Keratinocyte (primary cell): ENCODE measurements at regions not wholly inside any gene's neighbourhood (a gene's known extent, or its start where the extent isn't known, plus 50 kb on each side); places are given as distances from the start of the nearest gene placed in this dataset.

Source experiments
- DNase-seq: peaks from one replicate; pipeline ENCODE4 v3.0.0-alpha.2; 2011; ENCODE audit warnings: low read depth, missing footprints, low spot score
- FAIRE-seq: peaks from 2 replicates; lab custom pipeline; 2011; peaks lifted over from hg19 to GRCh38; lab: Jason Lieb, UNC
- H2AFZ ChIP-seq: 2 replicates; pipeline ENCODE4 v1.6.0; 2012; ENCODE audit warnings: low read length, control low read depth, inconsistent platforms; ENCODE audit not compliant: control insufficient read depth
- H3K27ac ChIP-seq: 2 replicates; pipeline ENCODE4 v1.5.1; 2011; ENCODE audit warnings: low read length; ENCODE audit not compliant: control insufficient read depth, insufficient read depth
- H3K27me3 ChIP-seq: 3 replicates; pipeline ENCODE4 v1.6.0; 2011; ENCODE audit warnings: low read length; ENCODE audit not compliant: control insufficient read depth, insufficient read depth; ENCODE audit errors: extremely low read depth
- H3K36me3 ChIP-seq, 2 experiments: 2 replicates in 1 of 2; 3 replicates in 1 of 2; pipeline ENCODE4 v1.5.1; 2011; ENCODE audit warnings: low read length in 2 of 2, mild to moderate bottlenecking in 1 of 2; ENCODE audit not compliant: control insufficient read depth in 2 of 2, insufficient read depth in 2 of 2; ENCODE audit errors: extremely low read depth in 1 of 2
- H3K4me1 ChIP-seq: 3 replicates; pipeline ENCODE4 v1.5.1; 2011; ENCODE audit warnings: low read length; ENCODE audit not compliant: control insufficient read depth, insufficient read depth; ENCODE audit errors: extremely low read depth
- H3K4me2 ChIP-seq: 3 replicates; pipeline ENCODE4 v1.6.0; 2011; ENCODE audit warnings: low read depth, low read length; ENCODE audit not compliant: control insufficient read depth, insufficient read depth; ENCODE audit errors: extremely low read depth
- H3K4me3 ChIP-seq, 3 experiments: fragments of 200-600 bp in 1 of 3; sonication (generic) in 1 of 3; 2 replicates in 2 of 3; 3 replicates in 1 of 3; pipeline ENCODE4 v1.5.1; 2011 to 2016; ENCODE audit warnings: low read length in 3 of 3, mild to moderate bottlenecking in 3 of 3, control low read depth in 2 of 3, inconsistent platforms in 1 of 3, low read depth in 1 of 3, mixed read lengths in 1 of 3, mixed run types in 1 of 3, moderate library complexity in 1 of 3; ENCODE audit not compliant: control insufficient read depth in 2 of 3, insufficient read depth in 2 of 3; ENCODE audit errors: extremely low read depth in 1 of 3
- H3K79me2 ChIP-seq: 2 replicates; pipeline ENCODE4 v1.6.0; 2012; ENCODE audit warnings: low read length; ENCODE audit not compliant: control insufficient read depth, insufficient read depth
- H3K9ac ChIP-seq: 3 replicates; pipeline ENCODE4 v1.6.0; 2011; ENCODE audit warnings: low read length; ENCODE audit not compliant: control insufficient read depth, insufficient read depth; ENCODE audit errors: extremely low read depth
- H3K9me1 ChIP-seq: 3 replicates; pipeline ENCODE4 v1.6.0; 2011; ENCODE audit warnings: low read length; ENCODE audit not compliant: control insufficient read depth, insufficient read depth; ENCODE audit errors: extremely low read depth
- H3K9me3 ChIP-seq: 2 replicates; pipeline ENCODE4 v1.5.1; 2012; ENCODE audit warnings: low read depth, low read length; ENCODE audit not compliant: control insufficient read depth
- H4K20me1 ChIP-seq: 3 replicates; pipeline ENCODE4 v1.6.0; 2011; ENCODE audit warnings: low read length; ENCODE audit not compliant: control insufficient read depth, insufficient read depth; ENCODE audit errors: extremely low read depth
- CTCF ChIP-seq, 3 experiments: IDR thresholded peaks in 1 of 3; conservative IDR thresholded peaks in 1 of 3; optimal IDR thresholded peaks in 1 of 3; 2 replicates in 2 of 3; 3 replicates in 1 of 3; pipeline versions ENCODE3 to v1.5.1; 2011; ENCODE audit warnings: low read length in 3 of 3, mild to moderate bottlenecking in 3 of 3, moderate library complexity in 2 of 3, control low read depth in 1 of 3, inconsistent platforms in 1 of 3; ENCODE audit not compliant: insufficient read depth in 2 of 3; ENCODE audit errors: extremely low read depth in 1 of 3
- EZH2 ChIP-seq: IDR thresholded peaks from one replicate; pipeline ENCODE4 v1.6.1; 2012; ENCODE audit warnings: inconsistent platforms, mild to moderate bottlenecking, low read length, moderate library complexity
- dilution Hi-C: fragments of 300-500 bp; cut with MboI; formaldehyde crosslinking; loops from one replicate; pipeline ENCODE4 v1.7.0; 2020; ENCODE audit warnings: low sequenced_read_pairs; ENCODE audit not compliant: extremely low pct_ligation_motif_present

- H3K9ac ChIP-seq = no peak overlapping the region
- H3K4me1 ChIP-seq = no peaks in the 10 kb centered on the region
- H3K79me2 ChIP-seq = no peaks in the 10 kb centered on the region
- H2AFZ ChIP-seq = no peak overlapping the region
- no peaks in the 10 kb centered on the region for H3K36me3 ChIP-seq
- H3K27me3 ChIP-seq = no peaks in the 10 kb centered on the region
- H3K9me3 ChIP-seq = no peaks in the 10 kb centered on the region
- no peak for TF ChIP-seq CTCF (optimal IDR thresholded peaks at IDR 0.05 in 1 of 3, IDR thresholded peaks at IDR 0.05 in 1 of 3, conservative IDR thresholded peaks at IDR 0.05 in 1 of 3; ENCODE audit: extremely low read depth in 1 of 3, insufficient read depth in 2 of 3, low read length in 3 of 3)
- H4K20me1 ChIP-seq = no peaks in the 10 kb centered on the region
- no peaks in the 10 kb centered on the region for H3K9me1 ChIP-seq
- no peak overlapping the region for H3K4me3 ChIP-seq
- FAIRE-seq = no peak
- no peak for DNase-seq
- H3K27ac ChIP-seq = no peak overlapping the region
- no peak overlapping the region for H3K4me2 ChIP-seq
- dilution Hi-C loops = no loop called here
These were observed 556.7 kb downstream of the FAM181B start for GRCh38 chr11:82176945-82177344.

- Histone ChIP-seq H3K27ac (no peak overlapping the region), H3K4me1 (no peaks in the 10 kb centered on the region), H3K27me3 (no peaks in the 10 kb centered on the region), H3K79me2 (no peaks in the 10 kb centered on the region), H2AFZ (no peak overlapping the region), H3K9me3 (no peaks in the 10 kb centered on the region), H3K9ac (no peak overlapping the region), H3K9me1 (no peaks in the 10 kb centered on the region), H4K20me1 (no peaks in the 10 kb centered on the region), H3K4me2 (no peak overlapping the region), H3K36me3 (no peaks in the 10 kb centered on the region), H3K4me3 (no peak overlapping the region)
- TF ChIP-seq EZH2 (no peak), CTCF (optimal IDR thresholded peaks at IDR 0.05 in 1 of 3, IDR thresholded peaks at IDR 0.05 in 1 of 3, conservative IDR thresholded peaks at IDR 0.05 in 1 of 3; ENCODE audit: extremely low read depth in 1 of 3, insufficient read depth in 2 of 3, low read length in 3 of 3) (no peak)
- dilution Hi-C loops = no loop called here
- DNase-seq = no peak
- no peak for FAIRE-seq
These were observed 557.3 kb downstream of the FAM181B start for GRCh38 chr11:82176365-82176764.
